ENCODE measurements at regions not wholly inside any gene's neighbourhood (a gene's known extent, or its start where the extent isn't known, plus 50 kb on each side); places are given as distances from the start of the nearest gene placed in this dataset.

- no peak for DNase-seq (ENCODE audit: low read depth)
Measured at GRCh38 chr18:71503222-71503621, 1040.9 kb downstream of the CBLN2 start.

GRCh38 chr18:71485611-71486010 lies 1058.5 kb downstream of the CBLN2 start:
- peak; percentile 46 for DNase-seq (ENCODE audit: low read depth)

GRCh38 chr18:71471963-71472725 lies 1072.0 kb downstream of the CBLN2 start:
- DNase-seq (ENCODE audit: low read depth): no peak

- DNase-seq (ENCODE audit: low read depth): no peak
Measured at GRCh38 chr18:71456206-71456605, 1087.9 kb downstream of the CBLN2 start.

GRCh38 chr18:71450257-71450656 lies 1093.9 kb downstream of the CBLN2 start:
- no peak for DNase-seq (ENCODE audit: low read depth)

GRCh38 chr18:71443706-71444480 lies 1100.2 kb downstream of the CBLN2 start:
- DNase-seq (ENCODE audit: low read depth): no peak

- DNase-seq (ENCODE audit: low read depth): peak; percentile 1
Measured at GRCh38 chr18:71442731-71443141, 1101.4 kb downstream of the CBLN2 start.

GRCh38 chr18:71441156-71441555 lies 1103.0 kb downstream of the CBLN2 start:
- no peak for DNase-seq (ENCODE audit: low read depth)

- no peak for DNase-seq (ENCODE audit: low read depth)
Measured at GRCh38 chr18:71437511-71437910, 1106.6 kb downstream of the CBLN2 start.

GRCh38 chr18:71433373-71433772 lies 1110.8 kb downstream of the CBLN2 start:
- no peak for DNase-seq (ENCODE audit: low read depth)

- DNase-seq (ENCODE audit: low read depth): no peak
Measured at GRCh38 chr18:71431689-71432088, 1112.5 kb downstream of the CBLN2 start.

- no peak for DNase-seq (ENCODE audit: low read depth)
Measured at GRCh38 chr18:71431171-71431570, 1113.0 kb downstream of the CBLN2 start.

- DNase-seq (ENCODE audit: low read depth): no peak
Measured at GRCh38 chr18:71426441-71426840, 1117.7 kb downstream of the CBLN2 start.

- no peak for DNase-seq (ENCODE audit: low read depth)
Measured at GRCh38 chr18:71405169-71405809, 1116.4 kb downstream of the SOCS6 start.

- DNase-seq (ENCODE audit: low read depth): no peak
Measured at GRCh38 chr18:71403501-71403900, 1114.7 kb downstream of the SOCS6 start.

- DNase-seq (ENCODE audit: low read depth): peak; percentile 2
Measured at GRCh38 chr18:71398531-71398930, 1109.7 kb downstream of the SOCS6 start.

- no peak for DNase-seq (ENCODE audit: low read depth)
Measured at GRCh38 chr18:71388148-71388547, 1099.3 kb downstream of the SOCS6 start.

GRCh38 chr18:71374294-71375000 lies 1085.6 kb downstream of the SOCS6 start:
- no peak for DNase-seq (ENCODE audit: low read depth)

- no peak for DNase-seq (ENCODE audit: low read depth)
Measured at GRCh38 chr18:71371951-71372605, 1083.2 kb downstream of the SOCS6 start.

GRCh38 chr18:71370671-71371445 lies 1082.0 kb downstream of the SOCS6 start:
- no peak for DNase-seq (ENCODE audit: low read depth)

GRCh38 chr18:71370095-71370494 lies 1081.2 kb downstream of the SOCS6 start:
- DNase-seq (ENCODE audit: low read depth): no peak
